ENCODE measurements at regions not wholly inside any gene's neighbourhood (a gene's known extent, or its start where the extent isn't known, plus 50 kb on each side); places are given as distances from the start of the nearest gene placed in this dataset.

- TF ChIP-seq CTCF (IDR thresholded peaks at IDR 0.05) = no peak
- no peak for TF ChIP-seq POLR2A (IDR thresholded peaks at IDR 0.05)
Observed at GRCh38 chr9:13939701-13940490, 374.0 kb downstream of the NFIB start.

All from thyroid gland (tissue), 4 donors.